ENCODE measurements at regions not wholly inside any gene's neighbourhood (a gene's known extent, or its start where the extent isn't known, plus 50 kb on each side); places are given as distances from the start of the nearest gene placed in this dataset.

- Histone ChIP-seq H3K4me3 (ENCODE audit: insufficient read depth, low read depth, low read length) (no peak overlapping the region), H2BK20ac (ENCODE audit: low read depth, low read length) (no peak overlapping the region), H3K9ac (ENCODE audit: low read depth, low read length) (no peak overlapping the region), H2AK9ac (replicated peaks; ENCODE audit: low read depth, low read length, poor library complexity) (no peak overlapping the region), H2AFZ (replicated peaks; ENCODE audit: low read length, poor library complexity) (no peak overlapping the region), H3K14ac (replicated peaks; ENCODE audit: low read depth, low read length) (no peak overlapping the region), H2AK5ac (ENCODE audit: low read depth, low read length) (peak overlapping the region; percentile 4; the same call in 1 of the 2 replicates), H3K79me1 (ENCODE audit: low read depth in 1 of 2, low read length in 2 of 2) (no peaks in the 10 kb centered on the region), H4K91ac (ENCODE audit: insufficient read depth, low read depth, low read length) (no peak overlapping the region; the same call in 1 of the 2 replicates), H3K4ac (ENCODE audit: low read depth, low read length) (no peak overlapping the region), H3K4me1 (ENCODE audit: control insufficient read depth, insufficient read depth, low read length) (peaks cover 2% of the 10 kb centered on the region; the same call in 1 of the 2 replicates), H3K36me3 (ENCODE audit: control insufficient read depth, insufficient read depth, low read length) (no peaks in the 10 kb centered on the region), H4K8ac (ENCODE audit: low read depth in 2 of 2, low read length in 2 of 2) (no peak overlapping the region), H3K23ac (ENCODE audit: low read depth, low read length) (no peak overlapping the region), H4K5ac (ENCODE audit: low read depth, low read length) (no peak overlapping the region), H3K9me3 (ENCODE audit: control insufficient read depth, insufficient read depth, low read length) (no peaks in the 10 kb centered on the region), H2BK5ac (ENCODE audit: low read depth, low read length, poor library complexity, severe bottlenecking) (no peak overlapping the region), H3K9me1 (ENCODE audit: insufficient read depth, low read length) (no peaks in the 10 kb centered on the region; the same call in 1 of the 2 replicates), H3K56ac (ENCODE audit: extremely low read depth, insufficient read depth, low read length) (no peak overlapping the region), H3K27ac (ENCODE audit: insufficient read depth, low read length) (no peak overlapping the region), H2BK120ac (ENCODE audit: low read depth, low read length) (no peak overlapping the region), H3K27me3 (ENCODE audit: control insufficient read depth, insufficient read depth, low read length) (no peaks in the 10 kb centered on the region), H3K18ac (ENCODE audit: low read depth, low read length) (no peak overlapping the region), H3K4me2 (ENCODE audit: low read depth, low read length) (no peak overlapping the region), H4K20me1 (ENCODE audit: insufficient read depth, low read length) (no peaks in the 10 kb centered on the region), H2BK15ac (ENCODE audit: low read depth, low read length) (no peak overlapping the region)
- WGBS, 2 experiments (ENCODE audit: extremely low coverage in 2 of 2, insufficient read length in 1 of 2), result 83% methylated on average over 2 of the region's 12 CpGs; no CpG with 5 or more reads in 1 of the 2 experiments
- TF ChIP-seq USF2 (IDR thresholded peaks at IDR 0.05; ENCODE audit: low read depth, low read length) (no peak), RFX5 (IDR thresholded peaks at IDR 0.05; ENCODE audit: low read depth, low read length) (no peak), NFE2L2 (IDR thresholded peaks at IDR 0.05; ENCODE audit: low read depth, low read length) (no peak), CHD1 (IDR thresholded peaks at IDR 0.05; ENCODE audit: low read depth, low read length) (no peak), POLR2A (IDR thresholded peaks at IDR 0.05; ENCODE audit: low read depth, low read length) (no peak), FOS (IDR thresholded peaks at IDR 0.05; ENCODE audit: low read depth, low read length) (no peak), MAZ (IDR thresholded peaks at IDR 0.05; ENCODE audit: borderline replicate concordance, low read depth, low read length) (no peak)
- BruUV-seq (replicated peaks), result no TSS peak
- ATAC-seq (ENCODE audit: low read depth) (no peak), DNase-seq (no peak)
- intact Hi-C loops (cut with micrococcal nuclease), result no loop called here
- POLR2A ChIA-PET (ENCODE audit: unreplicated experiment), result no interaction called here
- dilution Hi-C loops (cut with HindIII; ENCODE audit: low sequenced_read_pairs, unreplicated experiment), result no loop called here
- CTCF ChIA-PET, result no interaction called here
- in situ Hi-C loops (cut with MboI; ENCODE audit: low sequenced_read_pairs), result no loop called here
These were observed 152.6 kb upstream of the FZD8 start for GRCh38 chr10:35794703-35795102.

Data from IMR-90 (cell line).